Astrocyte (in vitro differentiated cells and primary cell): ENCODE measurements at regions not wholly inside any gene's neighbourhood (a gene's known extent, or its start where the extent isn't known, plus 50 kb on each side); places are given as distances from the start of the nearest gene placed in this dataset.

Experiments used
- DNase-seq: peaks from one replicate; pipeline ENCODE4 v3.0.0-alpha.2; 2010; ENCODE audit warnings: low read depth
- FAIRE-seq: peaks from 2 replicates; lab custom pipeline; 2011; peaks lifted over from hg19 to GRCh38; lab: Jason Lieb, UNC
- H2AFZ ChIP-seq: 2 replicates; pipeline ENCODE4 v1.6.0; 2012; ENCODE audit warnings: low read depth, low read length, inconsistent platforms
- H3K27ac ChIP-seq: 2 replicates; pipeline ENCODE4 v1.5.1; 2011; ENCODE audit warnings: low read depth, low read length, inconsistent platforms
- H3K27me3 ChIP-seq: 2 replicates; pipeline ENCODE4 v1.6.0; 2011; ENCODE audit warnings: low read length, inconsistent platforms; ENCODE audit not compliant: insufficient read depth
- H3K36me3 ChIP-seq: 2 replicates; pipeline ENCODE4 v1.5.1; 2011; ENCODE audit warnings: low read length, inconsistent platforms; ENCODE audit not compliant: insufficient read depth
- H3K4me1 ChIP-seq: 2 replicates; pipeline ENCODE4 v1.5.1; 2011; ENCODE audit warnings: low read length, inconsistent platforms; ENCODE audit not compliant: insufficient read depth
- H3K4me2 ChIP-seq: 2 replicates; pipeline ENCODE4 v1.6.0; 2012; ENCODE audit warnings: low read length, inconsistent platforms
- H3K4me3 ChIP-seq: 2 replicates; pipeline ENCODE4 v1.5.1; 2011; ENCODE audit warnings: low read depth, mild to moderate bottlenecking, low read length, inconsistent platforms; ENCODE audit not compliant: insufficient read depth
- H3K79me2 ChIP-seq: 2 replicates; pipeline ENCODE4 v1.6.0; 2012; ENCODE audit warnings: mild to moderate bottlenecking, low read length, inconsistent platforms; ENCODE audit not compliant: insufficient read depth
- H3K9ac ChIP-seq: 2 replicates; pipeline ENCODE4 v1.6.0; 2012; ENCODE audit warnings: mild to moderate bottlenecking, low read length, inconsistent platforms
- H3K9me3 ChIP-seq: 2 replicates; pipeline ENCODE4 v1.5.1; 2012; ENCODE audit warnings: low read depth, mild to moderate bottlenecking, low read length, inconsistent platforms; ENCODE audit not compliant: insufficient read depth
- H4K20me1 ChIP-seq: 2 replicates; pipeline ENCODE4 v1.6.0; 2012; ENCODE audit warnings: low read length, inconsistent platforms; ENCODE audit not compliant: insufficient read depth
- H3K27ac Mint-ChIP-seq: one replicate; pipeline ENCODE4 v1.8.0; 2021; ENCODE audit warnings: mild to moderate bottlenecking, mixed read lengths; ENCODE audit not compliant: unreplicated experiment
- H3K27me3 Mint-ChIP-seq: one replicate; pipeline ENCODE4 v1.8.0; 2021; ENCODE audit warnings: low read depth, mixed read lengths; ENCODE audit not compliant: unreplicated experiment
- H3K36me3 Mint-ChIP-seq: one replicate; pipeline ENCODE4 v1.8.0; 2021; ENCODE audit warnings: low read depth, mixed read lengths; ENCODE audit not compliant: unreplicated experiment
- H3K4me1 Mint-ChIP-seq: one replicate; pipeline ENCODE4 v1.8.0; 2021; ENCODE audit warnings: low read depth, mixed read lengths; ENCODE audit not compliant: unreplicated experiment
- H3K4me3 Mint-ChIP-seq: one replicate; pipeline ENCODE4 v1.8.0; 2021; ENCODE audit warnings: mild to moderate bottlenecking, moderate library complexity, mixed read lengths; ENCODE audit not compliant: unreplicated experiment
- H3K9me3 Mint-ChIP-seq: one replicate; pipeline ENCODE4 v1.8.0; 2021; ENCODE audit warnings: mild to moderate bottlenecking, mixed read lengths; ENCODE audit not compliant: unreplicated experiment
- CTCF ChIP-seq: IDR thresholded peaks from 2 replicates; pipeline ENCODE4 v1.5.1; 2011; ENCODE audit warnings: low read depth, mild to moderate bottlenecking, inconsistent platforms, low read length, moderate library complexity; ENCODE audit not compliant: insufficient read depth
- EZH2 ChIP-seq: IDR thresholded peaks from 2 replicates; pipeline ENCODE4 v1.6.1; 2012; ENCODE audit warnings: mild to moderate bottlenecking, low read length, inconsistent platforms; ENCODE audit not compliant: insufficient read depth

DNA sequence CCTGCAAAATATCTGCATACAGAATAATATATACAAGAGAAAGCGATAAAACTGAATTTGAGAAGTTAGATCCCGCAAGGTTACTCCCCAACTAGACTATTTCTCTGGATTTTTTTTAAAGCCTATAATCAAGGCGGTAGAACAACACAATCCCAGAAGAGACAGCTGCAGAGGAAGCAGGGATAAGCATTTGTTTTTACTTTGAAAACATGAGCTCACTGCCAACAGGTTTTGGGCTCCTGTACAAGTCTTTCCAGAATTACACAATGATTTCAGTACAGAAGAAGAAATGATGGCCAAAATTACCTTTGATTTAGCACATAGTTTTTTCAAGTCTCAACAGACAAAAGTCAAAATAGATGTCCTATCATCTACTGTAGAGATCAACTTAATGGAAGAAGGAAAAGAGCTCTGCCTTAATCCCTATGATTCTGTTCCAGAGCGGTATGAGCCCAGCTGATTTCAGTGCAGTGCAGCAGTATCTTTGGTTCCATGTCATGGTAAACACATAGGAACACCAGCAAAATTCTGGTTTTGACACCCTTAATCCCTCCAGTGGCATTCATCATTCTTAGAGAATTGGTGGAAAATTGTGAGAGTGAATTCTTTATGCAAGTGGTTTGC is 304.3 kb downstream of the HDGFL1 start:
- H3K36me3 ChIP-seq: no peaks in the 10 kb centered on the region
- Mint-ChIP-seq H3K9me3 (no peaks in the 10 kb centered on the region), H3K27ac (no peak overlapping the region), H3K4me1 (peaks cover 8% of the 10 kb centered on the region), H3K4me3 (no peak overlapping the region), H3K27me3 (no peaks in the 10 kb centered on the region), H3K36me3 (no peaks in the 10 kb centered on the region)
- no peaks in the 10 kb centered on the region for H3K27me3 ChIP-seq
- no peaks in the 10 kb centered on the region for H3K79me2 ChIP-seq
- H3K4me1 ChIP-seq: peaks cover 8% of the 10 kb centered on the region
- no peak overlapping the region for H3K4me2 ChIP-seq
- DNase-seq: peak; percentile 77
- no peak for TF ChIP-seq CTCF
- no peak for TF ChIP-seq EZH2
- H3K9me3 ChIP-seq: no peaks in the 10 kb centered on the region
- no peak overlapping the region for H2AFZ ChIP-seq
- no peaks in the 10 kb centered on the region for H4K20me1 ChIP-seq
- H3K9ac ChIP-seq: no peak overlapping the region
- no peak overlapping the region for H3K4me3 ChIP-seq
- FAIRE-seq: no peak
- H3K27ac ChIP-seq: no peak overlapping the region

DNA sequence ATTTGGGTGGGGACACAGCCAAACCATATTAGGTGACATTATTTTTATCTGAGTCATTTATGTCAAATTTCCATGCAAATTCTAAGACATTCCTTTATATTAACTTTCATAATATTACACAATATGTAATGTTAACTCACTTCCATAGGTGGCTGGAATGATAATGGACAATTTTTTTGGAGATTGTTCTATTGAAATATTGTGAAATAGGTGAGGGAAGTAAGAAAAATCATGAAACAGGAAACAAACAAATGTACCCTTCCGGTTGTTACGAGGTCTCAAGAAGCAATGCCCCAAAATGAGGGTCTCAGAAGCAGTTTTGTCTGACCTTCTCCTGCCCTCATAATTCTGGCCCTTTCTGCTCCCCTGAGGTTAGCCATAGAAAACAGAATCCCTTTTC is 306.5 kb downstream of the HDGFL1 start:
- Mint-ChIP-seq H3K27ac (no peak overlapping the region), H3K4me1 (peaks cover 15% of the 10 kb centered on the region), H3K27me3 (no peaks in the 10 kb centered on the region), H3K36me3 (no peaks in the 10 kb centered on the region), H3K9me3 (no peaks in the 10 kb centered on the region), H3K4me3 (no peak overlapping the region)
- H4K20me1 ChIP-seq: no peaks in the 10 kb centered on the region
- no peak overlapping the region for H3K4me3 ChIP-seq
- no peaks in the 10 kb centered on the region for H3K79me2 ChIP-seq
- H2AFZ ChIP-seq: no peak overlapping the region
- DNase-seq (no peak), FAIRE-seq (no peak)
- H3K9me3 ChIP-seq: no peaks in the 10 kb centered on the region
- H3K27me3 ChIP-seq: no peaks in the 10 kb centered on the region
- TF ChIP-seq CTCF: no peak
- TF ChIP-seq EZH2: no peak
- no peak overlapping the region for H3K4me2 ChIP-seq
- no peaks in the 10 kb centered on the region for H3K36me3 ChIP-seq
- peaks cover 23% of the 10 kb centered on the region for H3K4me1 ChIP-seq
- no peak overlapping the region for H3K9ac ChIP-seq
- H3K27ac ChIP-seq: no peak overlapping the region

- Mint-ChIP-seq H3K27ac (peak overlapping the region; percentile 86), H3K36me3 (no peaks in the 10 kb centered on the region), H3K27me3 (no peaks in the 10 kb centered on the region), H3K4me3 (no peak overlapping the region), H3K4me1 (peaks cover 34% of the 10 kb centered on the region), H3K9me3 (no peaks in the 10 kb centered on the region)
- Histone ChIP-seq H3K4me2 (peak overlapping the region; percentile 44), H3K79me2 (no peaks in the 10 kb centered on the region), H3K9ac (peak overlapping the region; percentile 74), H3K4me3 (no peak overlapping the region), H2AFZ (peak overlapping the region; percentile 20), H3K9me3 (no peaks in the 10 kb centered on the region), H4K20me1 (no peaks in the 10 kb centered on the region), H3K4me1 (peaks cover 32% of the 10 kb centered on the region), H3K27me3 (no peaks in the 10 kb centered on the region), H3K36me3 (no peaks in the 10 kb centered on the region), H3K27ac (peak overlapping the region; percentile 90)
- no peak for TF ChIP-seq CTCF
- no peak for TF ChIP-seq EZH2
- FAIRE-seq (no peak), DNase-seq (no peak)
Measured at GRCh38 chr6:22878324-22878701, 308.9 kb downstream of the HDGFL1 start.
